ENCODE measurements at regions not wholly inside any gene's neighbourhood (a gene's known extent, or its start where the extent isn't known, plus 50 kb on each side); places are given as distances from the start of the nearest gene placed in this dataset.

- TF ChIP-seq, protein P1, sequence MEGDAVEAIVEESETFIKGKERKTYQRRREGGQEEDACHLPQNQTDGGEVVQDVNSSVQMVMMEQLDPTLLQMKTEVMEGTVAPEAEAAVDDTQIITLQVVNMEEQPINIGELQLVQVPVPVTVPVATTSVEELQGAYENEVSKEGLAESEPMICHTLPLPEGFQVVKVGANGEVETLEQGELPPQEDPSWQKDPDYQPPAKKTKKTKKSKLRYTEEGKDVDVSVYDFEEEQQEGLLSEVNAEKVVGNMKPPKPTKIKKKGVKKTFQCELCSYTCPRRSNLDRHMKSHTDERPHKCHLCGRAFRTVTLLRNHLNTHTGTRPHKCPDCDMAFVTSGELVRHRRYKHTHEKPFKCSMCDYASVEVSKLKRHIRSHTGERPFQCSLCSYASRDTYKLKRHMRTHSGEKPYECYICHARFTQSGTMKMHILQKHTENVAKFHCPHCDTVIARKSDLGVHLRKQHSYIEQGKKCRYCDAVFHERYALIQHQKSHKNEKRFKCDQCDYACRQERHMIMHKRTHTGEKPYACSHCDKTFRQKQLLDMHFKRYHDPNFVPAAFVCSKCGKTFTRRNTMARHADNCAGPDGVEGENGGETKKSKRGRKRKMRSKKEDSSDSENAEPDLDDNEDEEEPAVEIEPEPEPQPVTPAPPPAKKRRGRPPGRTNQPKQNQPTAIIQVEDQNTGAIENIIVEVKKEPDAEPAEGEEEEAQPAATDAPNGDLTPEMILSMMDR (IDR thresholded peaks at IDR 0.05) = no peak
- no peak for TF ChIP-seq EP300 (IDR thresholded peaks at IDR 0.05)
These were observed 143.9 kb upstream of the SLC1A3 start for GRCh38 chr5:36462295-36463021.
